HL-60 (cell line): ENCODE measurements at regions not wholly inside any gene's neighbourhood (a gene's known extent, or its start where the extent isn't known, plus 50 kb on each side); places are given as distances from the start of the nearest gene placed in this dataset.

Experiments used
- DNase-seq, 2 experiments: peaks; one replicate each; pipeline ENCODE4 v3.0.0-alpha.2; 2010 to 2020; ENCODE audit warnings: low read depth in 1 of 2, low spot score in 1 of 2
- H3K27ac ChIP-seq: fragments of 250-450 bp; sonication (Bioruptor Pico); replicated peaks from 2 replicates; pipeline ENCODE4 v1.5.1; 2020; ENCODE audit warnings: mild to moderate bottlenecking, moderate library complexity
- H3K27me3 ChIP-seq: fragments of 250-450 bp; sonication (Bioruptor Pico); 2 replicates; pipeline ENCODE4 v1.5.1; 2021; ENCODE audit warnings: mild to moderate bottlenecking, moderate library complexity; ENCODE audit not compliant: insufficient read depth, poor library complexity, severe bottlenecking
- H3K4me3 ChIP-seq: replicated peaks from 2 replicates; pipeline ENCODE4 v1.5.1; 2011; ENCODE audit warnings: mild to moderate bottlenecking, control low read depth, low read length; ENCODE audit not compliant: insufficient read depth
- CTCF ChIP-seq: IDR thresholded peaks from one replicate; pipeline ENCODE4 v1.5.1; 2011; ENCODE audit warnings: low read length, control low read depth, inconsistent platforms; ENCODE audit not compliant: insufficient read depth
- GABPA ChIP-seq: IDR thresholded peaks from 2 replicates; pipeline ENCODE4 v1.6.1; 2012; ENCODE audit warnings: low read depth
- POLR2AphosphoS5 ChIP-seq: IDR thresholded peaks from 2 replicates; pipeline ENCODE4 v1.6.1; 2012; ENCODE audit warnings: low read depth
- REST ChIP-seq: IDR thresholded peaks from 2 replicates; pipeline ENCODE4 v1.6.1; 2012; ENCODE audit warnings: low read depth; ENCODE audit not compliant: insufficient replicate concordance
- SPI1 ChIP-seq: IDR thresholded peaks from 2 replicates; pipeline ENCODE4 v1.6.1; 2012; ENCODE audit warnings: low read depth, mild to moderate bottlenecking, borderline replicate concordance

- Histone ChIP-seq H3K27me3 (no peaks in the 10 kb centered on the region), H3K27ac (no peak overlapping the region), H3K4me3 (no peak overlapping the region)
- no peak for TF ChIP-seq CTCF
- TF ChIP-seq SPI1: no peak
- TF ChIP-seq POLR2AphosphoS5: no peak
- TF ChIP-seq GABPA: no peak
- TF ChIP-seq REST: no peak
- DNase-seq: no peak
Measured at GRCh38 chr3:15955968-15956367, 158.2 kb upstream of the ANKRD28 start.

- H3K27me3 ChIP-seq: no peaks in the 10 kb centered on the region
- no peak for TF ChIP-seq SPI1
- TF ChIP-seq CTCF: no peak
- TF ChIP-seq POLR2AphosphoS5: no peak
- TF ChIP-seq GABPA: no peak
- no peak for TF ChIP-seq REST
- no peak overlapping the region for H3K4me3 ChIP-seq
- no peak overlapping the region for H3K27ac ChIP-seq
- no peak for DNase-seq
Measured at GRCh38 chr3:15958692-15959433, 161.1 kb upstream of the ANKRD28 start.

DNA sequence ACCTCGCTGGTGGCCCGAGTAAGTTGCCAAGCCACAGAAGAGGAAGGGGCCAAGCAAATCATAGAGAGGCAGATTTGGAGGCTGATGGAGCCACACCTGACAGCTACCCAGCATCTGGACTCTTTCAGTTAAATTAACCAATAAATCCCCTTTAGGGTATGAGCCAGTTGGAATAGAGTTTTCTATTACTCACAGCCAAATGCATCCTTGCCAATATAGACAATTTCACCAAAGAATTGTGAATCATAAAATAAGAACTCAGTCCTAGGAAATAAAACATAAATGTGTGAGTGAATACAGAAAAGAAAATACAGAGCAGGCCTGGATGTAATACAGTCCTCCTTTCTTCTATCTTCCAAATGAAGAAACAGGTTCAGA, 161.6 kb upstream of the ANKRD28 start:
- no peak overlapping the region for H3K27ac ChIP-seq
- TF ChIP-seq GABPA (no peak), POLR2AphosphoS5 (no peak), REST (no peak), CTCF (no peak), SPI1 (no peak)
- DNase-seq: no peak

More for the DNA sequence above, 161.6 kb upstream of the ANKRD28 start:
- no peak overlapping the region for H3K4me3 ChIP-seq
- no peaks in the 10 kb centered on the region for H3K27me3 ChIP-seq
